ENCODE measurements at regions not wholly inside any gene's neighbourhood (a gene's known extent, or its start where the extent isn't known, plus 50 kb on each side); places are given as distances from the start of the nearest gene placed in this dataset.

DNA sequence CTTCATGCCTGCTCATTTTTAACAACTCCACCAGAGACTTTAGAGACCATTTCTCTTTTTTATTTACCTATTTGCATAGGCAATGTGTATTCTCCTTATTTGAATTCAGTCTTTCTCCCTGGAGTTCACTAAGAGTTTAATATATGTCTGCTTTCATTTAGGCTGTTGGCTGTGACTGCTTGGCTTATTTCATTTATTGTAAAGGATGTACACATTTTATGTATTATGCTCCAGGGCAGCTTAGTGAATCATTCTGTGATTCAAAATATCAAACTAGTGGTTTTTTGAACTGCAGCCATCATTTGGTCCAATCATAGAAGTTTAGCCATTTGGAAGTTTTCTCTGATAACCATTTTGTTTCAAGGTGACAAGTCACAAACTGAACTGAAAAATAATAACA, 229.6 kb downstream of the LPIN1 start:
- Histone ChIP-seq H3K27ac (ENCODE audit: insufficient read depth, low read length, poor library complexity, severe bottlenecking) (no peak overlapping the region), H3K4me1 (ENCODE audit: control insufficient read depth, insufficient read depth, low read length, poor library complexity, severe bottlenecking) (no peaks in the 10 kb centered on the region), H3K4me3 (ENCODE audit: low read depth, low read length) (no peak overlapping the region), H3K27me3 (ENCODE audit: control insufficient read depth, insufficient read depth, low read length) (peaks cover 1% of the 10 kb centered on the region), H3K36me3 (ENCODE audit: control insufficient read depth, insufficient read depth, low read length) (no peaks in the 10 kb centered on the region), H3K9me3 (ENCODE audit: control insufficient read depth in 2 of 2, low read length in 2 of 2) (peaks cover 12 to 20% of the 10 kb centered on the region in 2 experiments)
- no peaks in the 10 kb centered on the region for H3K4me1 Mint-ChIP-seq
- peaks cover 7% of the 10 kb centered on the region for H3K36me3 Mint-ChIP-seq
- H3K9me3 Mint-ChIP-seq: peaks cover 4 to 22% (median 15%) of the 10 kb centered on the region in 7 donors
- ATAC-seq (ENCODE audit: low read depth in 2 of 2): no peak
- no peak overlapping the region for H3K4me3 Mint-ChIP-seq
- H3K27ac Mint-ChIP-seq: no peak overlapping the region
- DNase-seq: no peak
- H3K27me3 Mint-ChIP-seq: peaks cover 19% of the 10 kb centered on the region

DNA sequence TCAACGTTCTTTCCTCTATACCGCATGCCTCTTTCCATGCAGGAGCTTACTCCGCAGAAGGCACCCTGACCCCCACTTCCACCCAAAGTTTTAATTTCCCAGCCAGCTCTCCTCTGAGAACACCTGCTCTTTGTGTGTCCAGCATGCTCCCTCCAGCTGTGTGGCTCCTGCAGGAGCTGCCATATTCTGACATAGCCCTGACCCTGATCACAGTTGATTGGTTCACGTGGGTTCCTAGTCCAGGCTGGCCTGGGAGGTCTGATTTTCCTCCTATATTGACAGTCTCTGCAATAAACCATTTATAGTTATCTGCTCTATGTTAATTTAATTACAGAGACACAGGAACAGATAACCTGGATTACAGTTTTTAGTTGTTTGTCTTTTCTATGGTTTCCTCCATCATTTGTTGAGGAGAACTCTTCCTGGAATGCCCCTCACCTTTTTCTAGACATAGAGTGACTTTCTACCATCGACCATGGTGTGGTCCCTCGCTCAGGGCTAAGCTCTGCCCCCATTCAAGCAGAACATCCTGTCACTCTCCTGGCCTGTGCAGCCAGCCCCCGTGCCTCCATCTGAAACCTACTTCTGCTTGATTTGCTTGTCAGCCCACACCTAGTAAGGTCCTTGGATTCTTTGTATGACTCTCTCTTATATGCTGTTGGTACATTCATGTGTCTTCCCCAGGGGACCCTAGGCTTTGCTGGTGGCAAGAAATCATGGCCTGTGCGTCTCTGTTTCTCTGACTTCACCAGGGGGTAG, 231.5 kb downstream of the LPIN1 start:
- Histone ChIP-seq H3K27me3 (ENCODE audit: control insufficient read depth, insufficient read depth, low read length) (peaks cover 1% of the 10 kb centered on the region), H3K36me3 (ENCODE audit: control insufficient read depth, insufficient read depth, low read length) (no peaks in the 10 kb centered on the region), H3K9me3 (ENCODE audit: control insufficient read depth in 2 of 2, low read length in 2 of 2) (peaks cover 13 to 19% of the 10 kb centered on the region in 2 experiments), H3K4me1 (ENCODE audit: control insufficient read depth, insufficient read depth, low read length, poor library complexity, severe bottlenecking) (no peaks in the 10 kb centered on the region), H3K27ac (ENCODE audit: insufficient read depth, low read length, poor library complexity, severe bottlenecking) (no peak overlapping the region), H3K4me3 (ENCODE audit: low read depth, low read length) (no peak overlapping the region)
- Mint-ChIP-seq H3K27ac (peak overlapping the region in 1 of 3 donors; percentile 12), H3K27me3 (peaks cover 9% of the 10 kb centered on the region), H3K36me3 (peaks cover 7% of the 10 kb centered on the region), H3K4me3 (no peak overlapping the region), H3K4me1 (no peaks in the 10 kb centered on the region), H3K9me3 (peaks cover 4 to 22% (median 16%) of the 10 kb centered on the region in 7 donors)
- no peak for DNase-seq
- no peak for ATAC-seq (ENCODE audit: low read depth in 2 of 2)

GRCh38 chr2:11980809-11981208, 234.4 kb downstream of the LPIN1 start:
- no peak for ATAC-seq (ENCODE audit: low read depth in 2 of 2)
- Mint-ChIP-seq H3K4me1 (peaks cover 0 to 2% (median 0%) of the 10 kb centered on the region in 4 donors), H3K4me3 (no peak overlapping the region), H3K36me3 (no peaks in the 10 kb centered on the region), H3K9me3 (peaks cover 0 to 8% (median 0%) of the 10 kb centered on the region in 7 donors), H3K27ac (no peak overlapping the region), H3K27me3 (peaks cover 7% of the 10 kb centered on the region)
- no peaks in the 10 kb centered on the region for H3K4me1 ChIP-seq (ENCODE audit: control insufficient read depth, insufficient read depth, low read length, poor library complexity, severe bottlenecking)
- no peak overlapping the region for H3K27ac ChIP-seq (ENCODE audit: insufficient read depth, low read length, poor library complexity, severe bottlenecking)
- H3K27me3 ChIP-seq (ENCODE audit: control insufficient read depth, insufficient read depth, low read length): peaks cover 3% of the 10 kb centered on the region
- peaks cover 0 to 2% of the 10 kb centered on the region in 2 experiments for H3K9me3 ChIP-seq (ENCODE audit: control insufficient read depth in 2 of 2, low read length in 2 of 2)
- DNase-seq: no peak
- no peaks in the 10 kb centered on the region for H3K36me3 ChIP-seq (ENCODE audit: control insufficient read depth, insufficient read depth, low read length)
- no peak overlapping the region for H3K4me3 ChIP-seq (ENCODE audit: low read depth, low read length)

GRCh38 chr2:11983401-11983800, 237.0 kb downstream of the LPIN1 start:
- H3K4me3 Mint-ChIP-seq: no peak overlapping the region
- peaks cover 0 to 2% of the 10 kb centered on the region in 2 experiments for H3K9me3 ChIP-seq (ENCODE audit: control insufficient read depth in 2 of 2, low read length in 2 of 2)
- H3K27me3 ChIP-seq (ENCODE audit: control insufficient read depth, insufficient read depth, low read length): peaks cover 3% of the 10 kb centered on the region
- no peak overlapping the region for H3K4me3 ChIP-seq (ENCODE audit: low read depth, low read length)
- DNase-seq (no peak), ATAC-seq (ENCODE audit: low read depth in 2 of 2) (no peak)
- no peak overlapping the region for H3K27ac ChIP-seq (ENCODE audit: insufficient read depth, low read length, poor library complexity, severe bottlenecking)
- no peaks in the 10 kb centered on the region for H3K36me3 ChIP-seq (ENCODE audit: control insufficient read depth, insufficient read depth, low read length)
- H3K4me1 ChIP-seq (ENCODE audit: control insufficient read depth, insufficient read depth, low read length, poor library complexity, severe bottlenecking): no peaks in the 10 kb centered on the region
- peaks cover 0 to 2% (median 0%) of the 10 kb centered on the region in 4 donors for H3K4me1 Mint-ChIP-seq
- peaks cover 0 to 8% (median 0%) of the 10 kb centered on the region in 7 donors for H3K9me3 Mint-ChIP-seq
- H3K27ac Mint-ChIP-seq: no peak overlapping the region
- no peaks in the 10 kb centered on the region for H3K36me3 Mint-ChIP-seq
- H3K27me3 Mint-ChIP-seq: peaks cover 16% of the 10 kb centered on the region

DNA sequence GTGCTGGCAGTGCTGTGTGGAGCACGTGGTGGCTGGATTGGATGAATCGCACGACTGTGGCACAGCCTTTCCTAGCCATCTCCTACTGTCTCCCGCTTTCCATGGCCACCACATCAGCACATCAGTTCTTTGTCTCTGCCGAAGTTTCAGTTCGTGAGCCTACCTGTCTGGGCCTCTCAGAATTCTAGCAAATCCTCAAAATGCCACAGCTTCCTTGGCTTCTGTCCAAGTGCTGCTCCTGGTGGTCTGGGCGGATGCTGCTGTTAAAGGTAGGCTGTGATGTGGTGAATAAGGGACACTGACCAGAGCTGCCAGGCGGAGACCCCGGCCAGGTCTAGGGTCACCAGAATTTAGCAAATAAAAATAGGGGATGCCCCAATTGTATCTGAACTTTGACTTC, 237.4 kb downstream of the LPIN1 start:
- Histone ChIP-seq H3K9me3 (ENCODE audit: control insufficient read depth in 2 of 2, low read length in 2 of 2) (peaks cover 0 to 2% of the 10 kb centered on the region in 2 experiments), H3K36me3 (ENCODE audit: control insufficient read depth, insufficient read depth, low read length) (no peaks in the 10 kb centered on the region), H3K4me3 (ENCODE audit: low read depth, low read length) (no peak overlapping the region), H3K27ac (ENCODE audit: insufficient read depth, low read length, poor library complexity, severe bottlenecking) (no peak overlapping the region), H3K4me1 (ENCODE audit: control insufficient read depth, insufficient read depth, low read length, poor library complexity, severe bottlenecking) (no peaks in the 10 kb centered on the region), H3K27me3 (ENCODE audit: control insufficient read depth, insufficient read depth, low read length) (peaks cover 3% of the 10 kb centered on the region)
- no peaks in the 10 kb centered on the region for H3K36me3 Mint-ChIP-seq
- no peak overlapping the region for H3K4me3 Mint-ChIP-seq
- no peak overlapping the region for H3K27ac Mint-ChIP-seq
- H3K27me3 Mint-ChIP-seq: peaks cover 16% of the 10 kb centered on the region
- ATAC-seq (ENCODE audit: low read depth in 2 of 2): no peak
- H3K4me1 Mint-ChIP-seq: peaks cover 0 to 2% (median 0%) of the 10 kb centered on the region in 4 donors
- peaks cover 0 to 8% (median 0%) of the 10 kb centered on the region in 7 donors for H3K9me3 Mint-ChIP-seq
- DNase-seq: no peak

GRCh38 chr2:11984316-11985158, 238.1 kb downstream of the LPIN1 start:
- H3K4me3 Mint-ChIP-seq: no peak overlapping the region
- peaks cover 0 to 5% (median 0%) of the 10 kb centered on the region in 7 donors for H3K9me3 Mint-ChIP-seq
- H3K27ac Mint-ChIP-seq: no peak overlapping the region

GRCh38 chr2:11985817-11986566, 239.6 kb downstream of the LPIN1 start:
- Mint-ChIP-seq H3K4me1 (peaks cover 0 to 2% (median 0%) of the 10 kb centered on the region in 4 donors), H3K27ac (peak overlapping the region in 1 of 3 donors; percentile 71), H3K9me3 (peaks cover 0 to 2% (median 0%) of the 10 kb centered on the region in 7 donors), H3K36me3 (no peaks in the 10 kb centered on the region), H3K27me3 (peaks cover 16% of the 10 kb centered on the region), H3K4me3 (no peak overlapping the region)
- ATAC-seq (ENCODE audit: low read depth in 2 of 2) (no peak), DNase-seq (no peak)
- no peak overlapping the region for H3K4me3 ChIP-seq (ENCODE audit: low read depth, low read length)
- H3K27me3 ChIP-seq (ENCODE audit: control insufficient read depth, insufficient read depth, low read length): peaks cover 3% of the 10 kb centered on the region
- peaks cover 0 to 2% of the 10 kb centered on the region in 2 experiments for H3K9me3 ChIP-seq (ENCODE audit: control insufficient read depth in 2 of 2, low read length in 2 of 2)
- H3K4me1 ChIP-seq (ENCODE audit: control insufficient read depth, insufficient read depth, low read length, poor library complexity, severe bottlenecking): no peaks in the 10 kb centered on the region
- H3K27ac ChIP-seq (ENCODE audit: insufficient read depth, low read length, poor library complexity, severe bottlenecking): no peak overlapping the region
- H3K36me3 ChIP-seq (ENCODE audit: control insufficient read depth, insufficient read depth, low read length): no peaks in the 10 kb centered on the region

More at GRCh38 chr2:11984316-11985158, 238.1 kb downstream of the LPIN1 start:
- ATAC-seq (ENCODE audit: low read depth in 2 of 2) (no peak), DNase-seq (no peak)
- Mint-ChIP-seq H3K4me1 (peaks cover 0 to 2% (median 0%) of the 10 kb centered on the region in 4 donors), H3K27me3 (peaks cover 16% of the 10 kb centered on the region), H3K36me3 (no peaks in the 10 kb centered on the region)
- Histone ChIP-seq H3K27me3 (ENCODE audit: control insufficient read depth, insufficient read depth, low read length) (peaks cover 3% of the 10 kb centered on the region), H3K27ac (ENCODE audit: insufficient read depth, low read length, poor library complexity, severe bottlenecking) (no peak overlapping the region), H3K4me3 (ENCODE audit: low read depth, low read length) (no peak overlapping the region), H3K4me1 (ENCODE audit: control insufficient read depth, insufficient read depth, low read length, poor library complexity, severe bottlenecking) (no peaks in the 10 kb centered on the region), H3K9me3 (ENCODE audit: control insufficient read depth in 2 of 2, low read length in 2 of 2) (peaks cover 0 to 2% of the 10 kb centered on the region in 2 experiments), H3K36me3 (ENCODE audit: control insufficient read depth, insufficient read depth, low read length) (no peaks in the 10 kb centered on the region)

Measured in CD4-positive, CD25-positive, alpha-beta regulatory T cell (primary cell).